ENCODE measurements at regions not wholly inside any gene's neighbourhood (a gene's known extent, or its start where the extent isn't known, plus 50 kb on each side); places are given as distances from the start of the nearest gene placed in this dataset.

GRCh38 chr7:17033245-17033644, 151.5 kb upstream of the AGR3 start:
- no peak for TF ChIP-seq POLR2A (IDR thresholded peaks at IDR 0.05)
- TF ChIP-seq, protein P1, sequence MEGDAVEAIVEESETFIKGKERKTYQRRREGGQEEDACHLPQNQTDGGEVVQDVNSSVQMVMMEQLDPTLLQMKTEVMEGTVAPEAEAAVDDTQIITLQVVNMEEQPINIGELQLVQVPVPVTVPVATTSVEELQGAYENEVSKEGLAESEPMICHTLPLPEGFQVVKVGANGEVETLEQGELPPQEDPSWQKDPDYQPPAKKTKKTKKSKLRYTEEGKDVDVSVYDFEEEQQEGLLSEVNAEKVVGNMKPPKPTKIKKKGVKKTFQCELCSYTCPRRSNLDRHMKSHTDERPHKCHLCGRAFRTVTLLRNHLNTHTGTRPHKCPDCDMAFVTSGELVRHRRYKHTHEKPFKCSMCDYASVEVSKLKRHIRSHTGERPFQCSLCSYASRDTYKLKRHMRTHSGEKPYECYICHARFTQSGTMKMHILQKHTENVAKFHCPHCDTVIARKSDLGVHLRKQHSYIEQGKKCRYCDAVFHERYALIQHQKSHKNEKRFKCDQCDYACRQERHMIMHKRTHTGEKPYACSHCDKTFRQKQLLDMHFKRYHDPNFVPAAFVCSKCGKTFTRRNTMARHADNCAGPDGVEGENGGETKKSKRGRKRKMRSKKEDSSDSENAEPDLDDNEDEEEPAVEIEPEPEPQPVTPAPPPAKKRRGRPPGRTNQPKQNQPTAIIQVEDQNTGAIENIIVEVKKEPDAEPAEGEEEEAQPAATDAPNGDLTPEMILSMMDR (IDR thresholded peaks at IDR 0.05) = no peak

Data from uterus (tissue), 2 donors.